A673 (cell line): ENCODE measurements at regions not wholly inside any gene's neighbourhood (a gene's known extent, or its start where the extent isn't known, plus 50 kb on each side); places are given as distances from the start of the nearest gene placed in this dataset.

Experiments
- EZH2 ChIP-seq: fragments of 200-600 bp; sonication (generic); IDR thresholded peaks from 2 replicates; pipeline ENCODE4 v1.6.1; 2017; ENCODE audit warnings: borderline replicate concordance, low read depth, mild to moderate bottlenecking, mixed read lengths, antibody characterized with exemption, low read length; ENCODE audit not compliant: poor library complexity, severe bottlenecking
- TF ChIP-seq, protein P1 (sequence below): fragments of 300-800, 200-600 bp; sonication (generic); conservative IDR thresholded peaks from 2 replicates; pipeline ENCODE4 v1.5.1; 2017; ENCODE audit warnings: low read depth, mild to moderate bottlenecking, antibody characterized with exemption, low read length, moderate library complexity, mixed read lengths

DNA sequence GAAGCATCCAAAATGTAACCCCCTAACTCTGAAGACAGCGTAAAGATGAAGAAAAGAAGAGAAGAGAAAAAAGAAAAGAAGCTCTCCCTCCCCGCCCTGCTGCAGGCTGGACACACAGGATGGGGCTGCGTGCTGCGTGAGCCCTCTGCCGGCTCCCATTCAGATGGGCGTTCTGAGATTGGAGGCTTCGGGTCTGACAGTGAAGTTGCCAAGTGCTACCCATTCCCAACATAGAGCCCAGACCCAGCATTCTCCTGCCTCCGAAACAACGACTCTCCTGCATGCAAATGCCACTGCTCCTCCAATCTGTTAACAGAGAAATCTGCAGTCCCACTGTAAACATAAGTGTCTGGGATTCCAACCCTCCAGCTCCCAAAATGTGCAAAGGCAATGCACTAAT is 234.9 kb downstream of the BCL11A start:
- TF ChIP-seq, protein P1, sequence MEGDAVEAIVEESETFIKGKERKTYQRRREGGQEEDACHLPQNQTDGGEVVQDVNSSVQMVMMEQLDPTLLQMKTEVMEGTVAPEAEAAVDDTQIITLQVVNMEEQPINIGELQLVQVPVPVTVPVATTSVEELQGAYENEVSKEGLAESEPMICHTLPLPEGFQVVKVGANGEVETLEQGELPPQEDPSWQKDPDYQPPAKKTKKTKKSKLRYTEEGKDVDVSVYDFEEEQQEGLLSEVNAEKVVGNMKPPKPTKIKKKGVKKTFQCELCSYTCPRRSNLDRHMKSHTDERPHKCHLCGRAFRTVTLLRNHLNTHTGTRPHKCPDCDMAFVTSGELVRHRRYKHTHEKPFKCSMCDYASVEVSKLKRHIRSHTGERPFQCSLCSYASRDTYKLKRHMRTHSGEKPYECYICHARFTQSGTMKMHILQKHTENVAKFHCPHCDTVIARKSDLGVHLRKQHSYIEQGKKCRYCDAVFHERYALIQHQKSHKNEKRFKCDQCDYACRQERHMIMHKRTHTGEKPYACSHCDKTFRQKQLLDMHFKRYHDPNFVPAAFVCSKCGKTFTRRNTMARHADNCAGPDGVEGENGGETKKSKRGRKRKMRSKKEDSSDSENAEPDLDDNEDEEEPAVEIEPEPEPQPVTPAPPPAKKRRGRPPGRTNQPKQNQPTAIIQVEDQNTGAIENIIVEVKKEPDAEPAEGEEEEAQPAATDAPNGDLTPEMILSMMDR = peak; percentile 33
- TF ChIP-seq EZH2 = no peak
